WERI-Rb-1 (cell line): ENCODE measurements at regions not wholly inside any gene's neighbourhood (a gene's known extent, or its start where the extent isn't known, plus 50 kb on each side); places are given as distances from the start of the nearest gene placed in this dataset.

Experiments used
- DNase-seq: peaks from one replicate; pipeline ENCODE4 v3.0.0-alpha.2; 2020
- H3K27ac ChIP-seq: fragments of 250-450 bp; sonication (Bioruptor Pico); 2 replicates; pipeline ENCODE4 v1.5.1; 2020; ENCODE audit warnings: mild to moderate bottlenecking, moderate library complexity
- H3K27me3 ChIP-seq: fragments of 250-450 bp; sonication (Bioruptor Pico); 2 replicates; pipeline ENCODE4 v1.5.1; 2021; ENCODE audit warnings: mild to moderate bottlenecking, low read depth, moderate library complexity; ENCODE audit not compliant: insufficient read depth, severe bottlenecking
- H3K36me3 ChIP-seq: fragments of 250-450 bp; sonication (Bioruptor Pico); 2 replicates; pipeline ENCODE4 v1.5.1; 2020; ENCODE audit warnings: mild to moderate bottlenecking, moderate library complexity
- H3K4me3 ChIP-seq: 2 replicates; pipeline ENCODE4 v1.5.1; 2011; ENCODE audit warnings: low read depth, mild to moderate bottlenecking, control low read depth, low read length
- H3K9me3 ChIP-seq: fragments of 250-450 bp; sonication (Bioruptor Pico); 2 replicates; pipeline ENCODE4 v1.5.1; 2021; ENCODE audit warnings: mild to moderate bottlenecking, moderate library complexity; ENCODE audit not compliant: severe bottlenecking
- TF ChIP-seq, protein P1 (sequence below): IDR thresholded peaks from 2 replicates; pipeline ENCODE4 v1.5.1; 2011; ENCODE audit warnings: low read depth, mild to moderate bottlenecking, control low read depth, inconsistent platforms, low read length

DNA sequence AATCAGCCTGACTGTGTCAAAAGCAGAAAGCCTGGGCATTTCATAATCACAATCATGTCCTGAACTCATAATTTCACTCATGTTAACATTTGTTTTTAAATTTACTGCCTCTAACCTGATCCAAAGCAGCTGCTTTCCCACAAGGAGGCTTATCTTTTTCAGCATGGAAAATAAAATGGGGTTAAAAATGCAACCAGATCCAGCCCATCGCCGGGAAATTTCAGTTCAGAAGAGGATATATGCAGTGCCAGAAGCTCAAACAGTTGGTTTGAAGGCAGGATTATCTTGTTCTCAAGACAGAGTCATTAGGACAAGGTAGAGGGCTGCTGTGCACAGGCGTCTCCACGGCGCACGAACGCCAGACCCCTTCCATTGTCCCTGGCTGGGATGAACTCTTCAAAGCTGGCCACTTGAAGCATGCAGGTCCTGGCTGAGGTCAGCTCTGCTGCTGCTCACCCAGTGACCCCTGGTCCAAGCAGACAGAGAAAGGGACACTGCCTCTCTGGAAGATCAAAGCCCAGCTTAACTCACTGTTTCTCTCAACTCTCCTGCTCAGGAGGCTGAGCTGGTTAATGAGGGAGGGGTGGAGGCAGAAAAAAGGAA lies 191.1 kb upstream of the HEY2 start:
- Histone ChIP-seq H3K27me3 (no peaks in the 10 kb centered on the region), H3K4me3 (peak overlapping the region; percentile 45), H3K36me3 (no peaks in the 10 kb centered on the region), H3K9me3 (no peaks in the 10 kb centered on the region), H3K27ac (peak overlapping the region; percentile 50)
- TF ChIP-seq, protein P1, sequence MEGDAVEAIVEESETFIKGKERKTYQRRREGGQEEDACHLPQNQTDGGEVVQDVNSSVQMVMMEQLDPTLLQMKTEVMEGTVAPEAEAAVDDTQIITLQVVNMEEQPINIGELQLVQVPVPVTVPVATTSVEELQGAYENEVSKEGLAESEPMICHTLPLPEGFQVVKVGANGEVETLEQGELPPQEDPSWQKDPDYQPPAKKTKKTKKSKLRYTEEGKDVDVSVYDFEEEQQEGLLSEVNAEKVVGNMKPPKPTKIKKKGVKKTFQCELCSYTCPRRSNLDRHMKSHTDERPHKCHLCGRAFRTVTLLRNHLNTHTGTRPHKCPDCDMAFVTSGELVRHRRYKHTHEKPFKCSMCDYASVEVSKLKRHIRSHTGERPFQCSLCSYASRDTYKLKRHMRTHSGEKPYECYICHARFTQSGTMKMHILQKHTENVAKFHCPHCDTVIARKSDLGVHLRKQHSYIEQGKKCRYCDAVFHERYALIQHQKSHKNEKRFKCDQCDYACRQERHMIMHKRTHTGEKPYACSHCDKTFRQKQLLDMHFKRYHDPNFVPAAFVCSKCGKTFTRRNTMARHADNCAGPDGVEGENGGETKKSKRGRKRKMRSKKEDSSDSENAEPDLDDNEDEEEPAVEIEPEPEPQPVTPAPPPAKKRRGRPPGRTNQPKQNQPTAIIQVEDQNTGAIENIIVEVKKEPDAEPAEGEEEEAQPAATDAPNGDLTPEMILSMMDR: no peak
- peak; percentile 50 for DNase-seq

DNA sequence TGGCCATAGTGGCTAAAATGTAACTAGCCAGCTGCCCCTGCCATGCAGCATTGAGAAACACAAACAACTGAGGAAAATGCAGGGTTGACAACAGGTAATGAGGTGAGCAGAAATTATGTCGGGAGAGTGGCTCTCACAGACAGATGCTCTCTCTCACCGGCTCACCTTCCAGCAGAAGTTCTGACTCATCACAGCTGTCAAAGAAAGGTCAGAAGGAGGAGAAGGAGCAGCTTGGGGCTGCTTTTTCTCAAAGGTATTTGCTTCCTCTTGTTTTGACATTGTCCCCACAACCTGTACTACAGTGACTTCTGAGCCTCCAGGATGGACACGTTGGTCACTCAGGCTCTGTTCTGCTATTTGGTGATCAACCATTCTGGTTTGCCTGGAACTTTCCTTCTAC lies 190.5 kb upstream of the HEY2 start:
- Histone ChIP-seq H3K27me3 (no peaks in the 10 kb centered on the region), H3K27ac (peak overlapping the region; percentile 50), H3K9me3 (no peaks in the 10 kb centered on the region), H3K36me3 (no peaks in the 10 kb centered on the region), H3K4me3 (peak overlapping the region; percentile 45)
- DNase-seq: peak; percentile 11
- TF ChIP-seq, protein P1: no peak

DNA sequence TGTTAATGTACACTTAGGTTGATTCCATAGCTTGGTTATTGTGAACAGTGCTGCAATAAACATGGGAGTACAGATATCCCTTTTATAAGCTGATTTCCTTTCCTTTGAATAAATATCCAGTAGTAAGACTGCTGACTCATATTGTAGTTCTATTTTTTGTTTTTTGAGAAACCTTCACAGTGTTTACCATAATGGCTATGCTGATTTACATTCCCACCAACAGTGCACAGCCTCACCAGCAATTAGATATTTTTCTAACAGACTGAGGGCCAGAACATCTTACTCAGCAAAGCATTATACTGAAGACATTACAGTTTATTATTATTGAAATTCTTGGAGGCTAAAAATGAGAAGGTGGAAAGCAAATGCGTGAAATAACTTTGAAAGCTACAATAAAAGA lies 187.3 kb upstream of the HEY2 start:
- Histone ChIP-seq H3K27ac (no peak overlapping the region), H3K36me3 (no peaks in the 10 kb centered on the region), H3K9me3 (no peaks in the 10 kb centered on the region), H3K4me3 (no peak overlapping the region), H3K27me3 (no peaks in the 10 kb centered on the region)
- TF ChIP-seq, protein P1: no peak
- DNase-seq: no peak

DNA sequence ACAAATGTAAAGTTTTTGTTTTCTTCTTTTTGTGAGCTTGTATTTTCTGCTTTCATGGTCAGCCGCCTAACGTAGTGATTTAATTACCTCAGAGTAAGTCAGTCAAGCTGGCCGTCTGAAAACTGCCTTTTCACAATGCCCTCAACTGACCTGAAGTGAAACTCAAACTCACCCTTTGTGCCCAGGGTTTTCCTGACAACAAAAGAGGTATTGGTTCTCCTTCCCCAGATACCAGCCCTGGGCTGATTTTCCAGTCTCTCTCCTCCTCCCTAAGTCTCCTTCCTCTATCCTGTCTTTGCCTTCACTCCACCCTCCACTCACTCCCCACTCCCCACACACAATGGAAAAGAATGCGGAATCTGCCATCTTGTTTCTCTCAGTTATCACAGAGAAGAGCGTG lies 184.5 kb upstream of the HEY2 start:
- no peak for DNase-seq
- H3K27ac ChIP-seq: no peak overlapping the region
- H3K36me3 ChIP-seq: no peaks in the 10 kb centered on the region
- no peaks in the 10 kb centered on the region for H3K9me3 ChIP-seq
- H3K4me3 ChIP-seq: no peak overlapping the region
- TF ChIP-seq, protein P1: no peak
- no peaks in the 10 kb centered on the region for H3K27me3 ChIP-seq

DNA sequence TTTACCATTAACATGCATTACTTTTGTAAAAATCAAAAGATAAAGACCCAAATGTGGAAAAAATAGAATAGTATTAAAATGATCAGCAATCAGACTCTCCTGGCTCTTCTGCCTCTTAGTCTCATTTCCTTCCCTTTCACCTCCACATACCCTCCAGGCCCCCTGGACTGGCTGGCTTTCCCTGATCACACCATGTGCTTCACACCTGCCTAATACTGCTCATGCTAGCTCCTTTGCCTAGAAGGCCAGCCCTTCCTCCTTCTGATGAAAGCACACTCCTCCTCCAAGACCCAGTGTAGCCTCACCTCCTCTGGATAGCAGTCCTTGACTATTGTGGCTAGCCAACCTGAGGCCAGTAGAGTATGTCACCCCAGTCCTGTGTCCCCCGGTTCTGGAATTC lies 182.0 kb upstream of the HEY2 start:
- H3K9me3 ChIP-seq: no peaks in the 10 kb centered on the region
- no peak for DNase-seq
- no peaks in the 10 kb centered on the region for H3K36me3 ChIP-seq
- no peaks in the 10 kb centered on the region for H3K27me3 ChIP-seq
- H3K4me3 ChIP-seq: no peak overlapping the region
- TF ChIP-seq, protein P1: no peak
- H3K27ac ChIP-seq: no peak overlapping the region

DNA sequence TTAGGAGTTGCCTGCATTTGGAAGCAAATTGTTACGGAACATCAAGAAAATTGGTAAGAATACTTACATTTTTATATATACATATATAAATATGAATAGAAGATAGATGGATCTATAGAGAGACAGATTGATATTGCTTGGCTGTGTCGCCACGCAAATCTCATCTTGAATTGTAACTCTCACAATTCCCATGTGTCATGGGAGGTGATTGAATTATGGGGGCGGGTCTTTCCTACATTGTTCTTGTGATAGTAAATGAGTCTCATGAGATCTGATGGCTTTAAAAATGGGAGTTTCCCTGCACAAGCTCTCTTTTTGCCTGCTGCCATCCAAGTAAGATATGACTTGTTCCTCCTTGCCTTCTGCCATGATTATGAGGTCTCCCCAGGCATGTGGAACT lies 180.8 kb upstream of the HEY2 start:
- Histone ChIP-seq H3K9me3 (no peaks in the 10 kb centered on the region), H3K27me3 (no peaks in the 10 kb centered on the region), H3K36me3 (no peaks in the 10 kb centered on the region), H3K27ac (no peak overlapping the region), H3K4me3 (no peak overlapping the region)
- TF ChIP-seq, protein P1: no peak
- DNase-seq: no peak
